Activated CD4-positive, alpha-beta T cell treated with anti-CD3 and anti-CD28 coated beads for 36 hours (primary cell): ENCODE measurements at regions not wholly inside any gene's neighbourhood (a gene's known extent, or its start where the extent isn't known, plus 50 kb on each side); places are given as distances from the start of the nearest gene placed in this dataset.
"Not testable (repeated sequence)": the region's sequence is repeated elsewhere in the genome, so short reads cannot be mapped to it uniquely, and the experiment has no call there.

Source experiments
- ATAC-seq: fragments of 200-7000 bp; cut with Tn5 transposase; one replicate; pipeline ENCODE4 v1.10.0; 2021; ENCODE audit warnings: mild to moderate bottlenecking, moderate library complexity
- CTCF ChIA-PET: fragments of 350-600 bp; sonication (Branson Sonifier 250); formaldehyde crosslinking; loops from one replicate; lab custom pipeline; 2021; ENCODE audit warnings: antibody characterized with exemption; lab: Charles Lee
- POLR2A ChIA-PET: fragments of 350-600 bp; sonication (Branson Sonifier 250); formaldehyde crosslinking; loops from one replicate; lab custom pipeline; 2021; ENCODE audit warnings: antibody characterized with exemption, inconsistent platforms; lab: Charles Lee
- DNase-seq: peaks from one replicate; pipeline ENCODE4 v3.0.0-alpha.2; 2020
- H3K27ac Mint-ChIP-seq: one replicate; pipeline ENCODE4 v1.8.0; 2021; ENCODE audit warnings: mixed read lengths
- H3K27me3 Mint-ChIP-seq: one replicate; pipeline ENCODE4 v1.8.0; 2021; ENCODE audit warnings: mixed read lengths
- H3K36me3 Mint-ChIP-seq: one replicate; pipeline ENCODE4 v1.8.0; 2021; ENCODE audit warnings: low read depth, mixed read lengths
- H3K4me1 Mint-ChIP-seq: one replicate; pipeline ENCODE4 v1.8.0; 2021; ENCODE audit warnings: mixed read lengths
- H3K4me3 Mint-ChIP-seq: one replicate; pipeline ENCODE4 v1.8.0; 2021; ENCODE audit warnings: mild to moderate bottlenecking, moderate library complexity, mixed read lengths
- H3K9me3 Mint-ChIP-seq: one replicate; pipeline ENCODE4 v1.8.0; 2021; ENCODE audit warnings: low read depth, mixed read lengths
- intact Hi-C, 2 experiments: fragments of 100-400 bp; cut with DNase I in 1 of 2; cut with micrococcal nuclease in 1 of 2; formaldehyde crosslinking; loops; one replicate each; pipeline versions ENCODE4 v1.14.2 to v1.15.1; 2022 to 2024; cut with DNase I, micrococcal nuclease

GRCh38 chr10:94240491-94240890 is 122.2 kb downstream of the NOC3L start:
- ChIA-PET POLR2A (no interaction called here), CTCF (interaction anchor here (0.9 kb wide), 1 partner anchor 9 kb away, joined by 3 read pairs; no protein-coding TSS in a partner anchor)
- H3K36me3 Mint-ChIP-seq, result no peaks in the 10 kb centered on the region
- no peak overlapping the region for H3K4me3 Mint-ChIP-seq
- H3K9me3 Mint-ChIP-seq, result no peaks in the 10 kb centered on the region
- DNase-seq (no peak), ATAC-seq (no peak)
- intact Hi-C loops, result no loop called here
- H3K27ac Mint-ChIP-seq, result no peak overlapping the region
- H3K4me1 Mint-ChIP-seq, result no peaks in the 10 kb centered on the region
- peaks cover 15% of the 10 kb centered on the region for H3K27me3 Mint-ChIP-seq

GRCh38 chr10:94240901-94241300 is 121.8 kb downstream of the NOC3L start:
- Mint-ChIP-seq H3K27me3 (peaks cover 15% of the 10 kb centered on the region), H3K4me3 (no peak overlapping the region), H3K4me1 (no peaks in the 10 kb centered on the region), H3K36me3 (no peaks in the 10 kb centered on the region), H3K9me3 (no peaks in the 10 kb centered on the region), H3K27ac (no peak overlapping the region)
- DNase-seq (no peak), ATAC-seq (no peak)
- POLR2A ChIA-PET, result no interaction called here
- intact Hi-C loops, result no loop called here
- CTCF ChIA-PET, result no interaction called here

- Mint-ChIP-seq H3K4me3 (no peak overlapping the region), H3K27me3 (peaks cover 19% of the 10 kb centered on the region), H3K27ac (no peak overlapping the region), H3K9me3 (no peaks in the 10 kb centered on the region), H3K4me1 (no peaks in the 10 kb centered on the region), H3K36me3 (no peaks in the 10 kb centered on the region)
- ChIA-PET CTCF (interaction anchor here (0.6 kb wide), 1 partner anchor 62 kb away, joined by 3 read pairs; no protein-coding TSS in a partner anchor), POLR2A (interaction anchor here (0.6 kb wide), 1 partner anchor 302 kb away, joined by 3 read pairs; no protein-coding TSS in a partner anchor)
- DNase-seq, result no peak
- ATAC-seq, result no peak
- intact Hi-C loops, result no loop called here
Observed at GRCh38 chr10:94251098-94251497, 111.6 kb downstream of the NOC3L start.

GRCh38 chr10:94251568-94251967 is 111.2 kb downstream of the NOC3L start:
- Mint-ChIP-seq H3K4me3 (no peak overlapping the region), H3K4me1 (no peaks in the 10 kb centered on the region), H3K27me3 (peaks cover 19% of the 10 kb centered on the region), H3K27ac (no peak overlapping the region), H3K36me3 (no peaks in the 10 kb centered on the region), H3K9me3 (no peaks in the 10 kb centered on the region)
- ATAC-seq (no peak), DNase-seq (no peak)
- CTCF ChIA-PET, result interaction anchor here (0.6 kb wide), 1 partner anchor 63 kb away, joined by 3 read pairs; no protein-coding TSS in a partner anchor
- intact Hi-C loops, result no loop called here
- POLR2A ChIA-PET, result interaction anchor here (0.6 kb wide), 1 partner anchor 302 kb away, joined by 3 read pairs; no protein-coding TSS in a partner anchor

- H3K9me3 Mint-ChIP-seq, intact Hi-C loops, H3K4me1 Mint-ChIP-seq, ATAC-seq, CTCF ChIA-PET, H3K4me3 Mint-ChIP-seq, H3K36me3 Mint-ChIP-seq, POLR2A ChIA-PET, H3K27ac Mint-ChIP-seq, DNase-seq: not testable (repeated sequence)
- peaks cover 11% of the 10 kb centered on the region for H3K27me3 Mint-ChIP-seq
Observed at GRCh38 chr10:94257407-94257806, 105.3 kb downstream of the NOC3L start.

- Mint-ChIP-seq H3K4me3 (no peak overlapping the region), H3K36me3 (no peaks in the 10 kb centered on the region)
- CTCF ChIA-PET, result no interaction called here
Observed at GRCh38 chr10:94260455-94260854, 102.3 kb downstream of the NOC3L start.

GRCh38 chr10:94264085-94264484 is 98.7 kb downstream of the NOC3L start:
- H3K4me3 Mint-ChIP-seq, result no peak overlapping the region
- CTCF ChIA-PET, result no interaction called here
- H3K27ac Mint-ChIP-seq, result no peak overlapping the region
- H3K27me3 Mint-ChIP-seq, result peaks cover 15% of the 10 kb centered on the region
- DNase-seq (no peak), ATAC-seq (no peak)
- POLR2A ChIA-PET, result no interaction called here
- H3K4me1 Mint-ChIP-seq, result no peaks in the 10 kb centered on the region
- no peaks in the 10 kb centered on the region for H3K36me3 Mint-ChIP-seq
- H3K9me3 Mint-ChIP-seq, result no peaks in the 10 kb centered on the region
- intact Hi-C loops, result no loop called here

More at GRCh38 chr10:94260455-94260854, 102.3 kb downstream of the NOC3L start:
- peaks cover 11% of the 10 kb centered on the region for H3K27me3 Mint-ChIP-seq
- ATAC-seq (no peak), DNase-seq (no peak)
- intact Hi-C loops, result no loop called here
- H3K9me3 Mint-ChIP-seq, result no peaks in the 10 kb centered on the region
- POLR2A ChIA-PET, result no interaction called here
- H3K27ac Mint-ChIP-seq, result no peak overlapping the region
- H3K4me1 Mint-ChIP-seq, result no peaks in the 10 kb centered on the region

- DNase-seq, result no peak
- Mint-ChIP-seq H3K9me3 (peaks cover 3% of the 10 kb centered on the region), H3K4me3 (no peak overlapping the region), H3K4me1 (no peaks in the 10 kb centered on the region), H3K27me3 (peaks cover 13% of the 10 kb centered on the region), H3K36me3 (no peaks in the 10 kb centered on the region), H3K27ac (no peak overlapping the region)
- intact Hi-C loops, result no loop called here
- ATAC-seq, result no peak
- ChIA-PET CTCF (no interaction called here), POLR2A (no interaction called here)
Observed at GRCh38 chr10:94266091-94266490, 96.6 kb downstream of the NOC3L start.

- ChIA-PET CTCF (no interaction called here), POLR2A (no interaction called here)
- DNase-seq, result no peak
- no peak for ATAC-seq
- no peaks in the 10 kb centered on the region for H3K36me3 Mint-ChIP-seq
- no peaks in the 10 kb centered on the region for H3K4me1 Mint-ChIP-seq
- peaks cover 3% of the 10 kb centered on the region for H3K9me3 Mint-ChIP-seq
- H3K27ac Mint-ChIP-seq, result no peak overlapping the region
- no peak overlapping the region for H3K4me3 Mint-ChIP-seq
- intact Hi-C loops, result no loop called here
- H3K27me3 Mint-ChIP-seq, result peaks cover 12% of the 10 kb centered on the region
Observed at GRCh38 chr10:94268652-94269051, 94.1 kb downstream of the NOC3L start.

- no peak for DNase-seq
- CTCF ChIA-PET, result interaction anchor here (1.2 kb wide), 1 partner anchor 170 kb away, joined by 6 read pairs; no protein-coding TSS in a partner anchor
- Mint-ChIP-seq H3K9me3 (peaks cover 3% of the 10 kb centered on the region), H3K27me3 (peaks cover 5% of the 10 kb centered on the region), H3K36me3 (no peaks in the 10 kb centered on the region), H3K4me1 (no peaks in the 10 kb centered on the region), H3K4me3 (no peak overlapping the region), H3K27ac (no peak overlapping the region)
- intact Hi-C loops, result no loop called here
- ATAC-seq, result no peak
- POLR2A ChIA-PET, result no interaction called here
Observed at GRCh38 chr10:94274142-94274787, 88.5 kb downstream of the NOC3L start.

- no peak for DNase-seq
- Mint-ChIP-seq H3K9me3 (no peaks in the 10 kb centered on the region), H3K36me3 (no peaks in the 10 kb centered on the region), H3K27ac (no peak overlapping the region), H3K4me1 (no peaks in the 10 kb centered on the region), H3K27me3 (peaks cover 9% of the 10 kb centered on the region), H3K4me3 (no peak overlapping the region)
- ChIA-PET POLR2A (no interaction called here), CTCF (interaction anchor here (0.9 to 1.9 kb wide), 2 partner anchors 11 to 44 kb away, joined by 4 to 6 read pairs; no protein-coding TSS in a partner anchor)
- no peak for ATAC-seq
- intact Hi-C loops, result no loop called here
Observed at GRCh38 chr10:94276140-94276539, 86.6 kb downstream of the NOC3L start.

- DNase-seq, result no peak
- CTCF ChIA-PET, result interaction anchor here (2.1 to 2.5 kb wide), 3 partner anchors 43 to 168 kb away, joined by 7 to 14 read pairs (median 10); no protein-coding TSS in a partner anchor
- no peak overlapping the region for H3K27ac Mint-ChIP-seq
- no peak overlapping the region for H3K4me3 Mint-ChIP-seq
- no peaks in the 10 kb centered on the region for H3K9me3 Mint-ChIP-seq
- POLR2A ChIA-PET, result no interaction called here
- no peaks in the 10 kb centered on the region for H3K36me3 Mint-ChIP-seq
- intact Hi-C loops, result no loop called here
- H3K27me3 Mint-ChIP-seq, result peaks cover 9% of the 10 kb centered on the region
- no peaks in the 10 kb centered on the region for H3K4me1 Mint-ChIP-seq
- no peak for ATAC-seq
Observed at GRCh38 chr10:94277450-94277849, 85.3 kb downstream of the NOC3L start.
